IMR-90 (cell line): ENCODE measurements at regions not wholly inside any gene's neighbourhood (a gene's known extent, or its start where the extent isn't known, plus 50 kb on each side); places are given as distances from the start of the nearest gene placed in this dataset.

Experiments used
- ATAC-seq: fragments of 200-7000 bp; cut with Tn5 transposase; 2 replicates; pipeline ENCODE4 v1.9.1; 2020; ENCODE audit warnings: low read depth, mild to moderate bottlenecking, moderate library complexity
- BruUV-seq: library from RNA; stranded (reverse); fragments of 400-500 nt; replicated peaks from 2 replicates; lab custom pipeline; 2021; lab: Mats Ljungman, UMichigan
- CTCF ChIA-PET: fragments of 300-600 bp; formaldehyde crosslinking; extraction: SDS; loops from one replicate; lab custom pipeline; 2021; ENCODE audit warnings: antibody characterized with exemption; lab: Yijun Ruan, JAX
- POLR2A ChIA-PET: fragments of 300-600 bp; sonication (Branson Sonifier 250); formaldehyde crosslinking; loops from one replicate; lab custom pipeline; 2022; ENCODE audit warnings: antibody characterized with exemption; ENCODE audit not compliant: unreplicated experiment; lab: Charles Lee
- DNase-seq: peaks from one replicate; pipeline ENCODE4 v3.0.0; 2013
- H2AFZ ChIP-seq: replicated peaks from 2 replicates; pipeline ENCODE3; 2013; ENCODE audit warnings: low read length, mild to moderate bottlenecking; ENCODE audit not compliant: poor library complexity
- H2AK5ac ChIP-seq: 2 replicates; pipeline ENCODE4 v1.6.1; 2013; ENCODE audit warnings: low read depth, low read length, inconsistent platforms
- H2AK9ac ChIP-seq: replicated peaks from 2 replicates; pipeline ENCODE3; 2013; ENCODE audit warnings: mild to moderate bottlenecking, low read depth, low read length, moderate library complexity; ENCODE audit not compliant: poor library complexity
- H2BK120ac ChIP-seq: 2 replicates; pipeline ENCODE4 v1.6.1; 2013; ENCODE audit warnings: low read depth, low read length, inconsistent platforms
- H2BK15ac ChIP-seq: 3 replicates; pipeline ENCODE4 v1.6.1; 2013; ENCODE audit warnings: low read depth, low read length, inconsistent platforms
- H2BK20ac ChIP-seq: 2 replicates; pipeline ENCODE4 v1.6.1; 2013; ENCODE audit warnings: low read depth, mild to moderate bottlenecking, inconsistent platforms, low read length, moderate library complexity
- H2BK5ac ChIP-seq: 2 replicates; pipeline ENCODE4 v1.6.1; 2013; ENCODE audit warnings: mild to moderate bottlenecking, low read depth, low read length, inconsistent platforms; ENCODE audit not compliant: poor library complexity, severe bottlenecking
- H3K14ac ChIP-seq: replicated peaks from 2 replicates; pipeline ENCODE4 v1.6.1; 2013; ENCODE audit warnings: low read depth, low read length, inconsistent platforms
- H3K18ac ChIP-seq: 2 replicates; pipeline ENCODE4 v1.6.1; 2013; ENCODE audit warnings: low read depth, low read length, control low read depth
- H3K23ac ChIP-seq: 2 replicates; pipeline ENCODE4 v1.6.1; 2013; ENCODE audit warnings: low read depth, low read length, inconsistent platforms
- H3K27ac ChIP-seq: 2 replicates; pipeline ENCODE4 v1.5.1; 2013; ENCODE audit warnings: mild to moderate bottlenecking, control low read depth, low read length; ENCODE audit not compliant: insufficient read depth
- H3K27me3 ChIP-seq: 2 replicates; pipeline ENCODE4 v1.6.1; 2013; ENCODE audit warnings: low read length; ENCODE audit not compliant: control insufficient read depth, insufficient read depth
- H3K36me3 ChIP-seq: 2 replicates; pipeline ENCODE4 v1.6.1; 2013; ENCODE audit warnings: low read length, mixed read lengths; ENCODE audit not compliant: control insufficient read depth, insufficient read depth
- H3K4ac ChIP-seq: 2 replicates; pipeline ENCODE4 v1.6.1; 2013; ENCODE audit warnings: low read depth, low read length, inconsistent platforms
- H3K4me1 ChIP-seq: 2 replicates; pipeline ENCODE4 v1.6.1; 2013; ENCODE audit warnings: low read length, mixed read lengths; ENCODE audit not compliant: control insufficient read depth, insufficient read depth
- H3K4me2 ChIP-seq: 2 replicates; pipeline ENCODE4 v1.6.1; 2013; ENCODE audit warnings: low read depth, mild to moderate bottlenecking, control low read depth, low read length, moderate library complexity
- H3K4me3 ChIP-seq: 2 replicates; pipeline ENCODE4 v1.5.1; 2013; ENCODE audit warnings: low read depth, mild to moderate bottlenecking, control low read depth, low read length, moderate library complexity; ENCODE audit not compliant: insufficient read depth
- H3K56ac ChIP-seq: 2 replicates; pipeline ENCODE4 v1.6.1; 2013; ENCODE audit warnings: low read length, inconsistent platforms; ENCODE audit not compliant: insufficient read depth; ENCODE audit errors: extremely low read depth
- H3K79me1 ChIP-seq, 2 experiments: 2 replicates each; pipeline ENCODE4 v1.6.1; 2013; ENCODE audit warnings: low read length in 2 of 2, inconsistent platforms in 1 of 2, low read depth in 1 of 2
- H3K9ac ChIP-seq: 2 replicates; pipeline ENCODE4 v1.6.1; 2013; ENCODE audit warnings: low read depth, low read length, control low read depth
- H3K9me1 ChIP-seq: 2 replicates; pipeline ENCODE4 v1.6.1; 2013; ENCODE audit warnings: low read length, inconsistent platforms; ENCODE audit not compliant: insufficient read depth
- H3K9me3 ChIP-seq: 2 replicates; pipeline ENCODE4 v1.6.1; 2013; ENCODE audit warnings: low read length; ENCODE audit not compliant: control insufficient read depth, insufficient read depth
- H4K20me1 ChIP-seq: 2 replicates; pipeline ENCODE4 v1.6.1; 2013; ENCODE audit warnings: low read length, inconsistent platforms; ENCODE audit not compliant: insufficient read depth
- H4K5ac ChIP-seq: 2 replicates; pipeline ENCODE4 v1.6.1; 2013; ENCODE audit warnings: mild to moderate bottlenecking, low read depth, low read length, control low read depth
- H4K8ac ChIP-seq, 2 experiments: 2 replicates each; pipeline ENCODE4 v1.6.1; 2013; ENCODE audit warnings: low read depth in 2 of 2, low read length in 2 of 2, control low read depth in 1 of 2, inconsistent platforms in 1 of 2
- H4K91ac ChIP-seq: 2 replicates; pipeline ENCODE4 v1.6.1; 2013; ENCODE audit warnings: low read depth, low read length, inconsistent platforms; ENCODE audit not compliant: insufficient read depth
- CTCF ChIP-seq: conservative IDR thresholded peaks from 2 replicates; pipeline ENCODE4 v1.5.1; 2012; ENCODE audit warnings: mild to moderate bottlenecking, low read depth, low read length, improper control_type of control experiment
- FOS ChIP-seq: fragments of 150-350 bp; IDR thresholded peaks from 2 replicates; pipeline ENCODE4 v1.6.1; 2016; ENCODE audit warnings: low read depth, low read length
- NFE2L2 ChIP-seq: fragments of 150-350 bp; IDR thresholded peaks from 2 replicates; pipeline ENCODE4 v1.6.1; 2016; ENCODE audit warnings: low read depth, mild to moderate bottlenecking, low read length
- RFX5 ChIP-seq: IDR thresholded peaks from 2 replicates; pipeline ENCODE4 v1.8.0; 2012; ENCODE audit warnings: low read depth, mild to moderate bottlenecking, low read length, moderate library complexity
- SMC3 ChIP-seq: fragments of 150-350 bp; IDR thresholded peaks from 2 replicates; pipeline ENCODE4 v1.6.1; 2016; ENCODE audit warnings: low read depth, mild to moderate bottlenecking, antibody characterized with exemption, low read length, moderate library complexity
- USF2 ChIP-seq: fragments of 150-350 bp; IDR thresholded peaks from 2 replicates; pipeline ENCODE4 v1.6.1; 2017; ENCODE audit warnings: mild to moderate bottlenecking, antibody characterized with exemption, low read length, low read depth
- dilution Hi-C: fragments of 300-500 bp; cut with HindIII; formaldehyde crosslinking; loops from one replicate; pipeline ENCODE4 v1.14.3; 2018; ENCODE audit warnings: low sequenced_read_pairs; ENCODE audit not compliant: unreplicated experiment
- in situ Hi-C: fragments of 300-500 bp; cut with MboI; formaldehyde crosslinking; loops from 3 replicates; pipeline ENCODE4 v1.14.3; 2019; ENCODE audit warnings: low sequenced_read_pairs, inconsistent platforms, mixed read lengths
- intact Hi-C: fragments of 100-400 bp; cut with micrococcal nuclease; formaldehyde crosslinking; loops from 2 replicates; pipeline ENCODE4 v1.10.0; 2022

- ChIA-PET POLR2A (no interaction called here), CTCF (no interaction called here)
- H3K18ac ChIP-seq, result no peak overlapping the region
- no TSS peak for BruUV-seq
- no peak overlapping the region for H2AK5ac ChIP-seq
- H2BK120ac ChIP-seq, result no peak overlapping the region
- H3K9ac ChIP-seq, result no peak overlapping the region
- no peak overlapping the region for H2BK5ac ChIP-seq
- no peak overlapping the region for H3K4me2 ChIP-seq
- TF ChIP-seq RFX5 (no peak), SMC3 (no peak), USF2 (no peak), CTCF (no peak), NFE2L2 (no peak), FOS (no peak)
- no peak overlapping the region for H2BK20ac ChIP-seq
- no peak overlapping the region for H4K8ac ChIP-seq
- no peaks in the 10 kb centered on the region for H3K36me3 ChIP-seq
- no peaks in the 10 kb centered on the region for H4K20me1 ChIP-seq
- H3K23ac ChIP-seq, result no peak overlapping the region
- no peak overlapping the region for H3K56ac ChIP-seq
- no peak overlapping the region for H2AK9ac ChIP-seq
- in situ Hi-C loops, result no loop called here
- H3K4me3 ChIP-seq, result no peak overlapping the region
- intact Hi-C loops, result no loop called here
- no peaks in the 10 kb centered on the region for H3K27me3 ChIP-seq
- H3K9me1 ChIP-seq, result no peaks in the 10 kb centered on the region
- DNase-seq (no peak), ATAC-seq (no peak)
- H3K79me1 ChIP-seq, result no peaks in the 10 kb centered on the region
- no peak overlapping the region for H3K27ac ChIP-seq
- H3K4me1 ChIP-seq, result no peaks in the 10 kb centered on the region
- H4K91ac ChIP-seq, result no peak overlapping the region
- dilution Hi-C loops, result no loop called here
- no peak overlapping the region for H2BK15ac ChIP-seq
- peaks cover 3% of the 10 kb centered on the region; the same call in 1 of the 2 replicates for H3K9me3 ChIP-seq
- no peak overlapping the region for H3K14ac ChIP-seq
- H2AFZ ChIP-seq, result no peak overlapping the region
- H3K4ac ChIP-seq, result no peak overlapping the region
- H4K5ac ChIP-seq, result no peak overlapping the region
Observed at GRCh38 chr6:76465410-76465809, 392.9 kb upstream of the IMPG1 start.
